ENCODE measurements at regions not wholly inside any gene's neighbourhood (a gene's known extent, or its start where the extent isn't known, plus 50 kb on each side); places are given as distances from the start of the nearest gene placed in this dataset.
"Not testable (repeated sequence)": the region's sequence is repeated elsewhere in the genome, so short reads cannot be mapped to it uniquely, and the experiment has no call there.

GRCh38 chr9:71518045-71518827 lies 250.1 kb downstream of the CEMIP2 start:
- no peak overlapping the region for H3K4me3 ChIP-seq (ENCODE audit: low read length)
- no peak for DNase-seq (ENCODE audit: low read depth, low spot score)

GRCh38 chr9:71515626-71516025 lies 252.7 kb downstream of the CEMIP2 start:
- no peak overlapping the region for H3K4me3 ChIP-seq (ENCODE audit: low read length)
- DNase-seq (ENCODE audit: low read depth, low spot score): no peak

- H3K4me3 ChIP-seq (ENCODE audit: low read length): no peak overlapping the region
- no peak for DNase-seq (ENCODE audit: low read depth, low spot score)
Observed at GRCh38 chr9:71515107-71515506, 253.2 kb downstream of the CEMIP2 start.

- H3K4me3 ChIP-seq (ENCODE audit: low read length): no peak overlapping the region
- DNase-seq (ENCODE audit: low read depth, low spot score): no peak
Observed at GRCh38 chr9:71514344-71514975, 253.9 kb downstream of the CEMIP2 start.

GRCh38 chr9:71509054-71509453 lies 259.3 kb downstream of the CEMIP2 start:
- DNase-seq (ENCODE audit: low read depth, low spot score): no peak

GRCh38 chr9:71508141-71508540 lies 260.2 kb downstream of the CEMIP2 start:
- not testable (repeated sequence) for DNase-seq (ENCODE audit: low read depth, low spot score); H3K4me3 ChIP-seq (ENCODE audit: low read length)

More at GRCh38 chr9:71509054-71509453, 259.3 kb downstream of the CEMIP2 start:
- no peak overlapping the region for H3K4me3 ChIP-seq (ENCODE audit: low read length)

- DNase-seq (ENCODE audit: low read depth, low spot score): no peak
Observed at GRCh38 chr9:71506821-71507220, 261.5 kb downstream of the CEMIP2 start.

GRCh38 chr9:71504636-71505035 lies 263.7 kb downstream of the CEMIP2 start:
- no peak for DNase-seq (ENCODE audit: low read depth, low spot score)
- H3K4me3 ChIP-seq (ENCODE audit: low read length): no peak overlapping the region

More at GRCh38 chr9:71506821-71507220, 261.5 kb downstream of the CEMIP2 start:
- no peak overlapping the region for H3K4me3 ChIP-seq (ENCODE audit: low read length)

GRCh38 chr9:71498691-71499090 lies 269.6 kb downstream of the CEMIP2 start:
- no peak for DNase-seq (ENCODE audit: low read depth, low spot score)
- no peak overlapping the region for H3K4me3 ChIP-seq (ENCODE audit: low read length)

- no peak for DNase-seq (ENCODE audit: low read depth, low spot score)
- H3K4me3 ChIP-seq (ENCODE audit: low read length): no peak overlapping the region
Observed at GRCh38 chr9:71490810-71491209, 277.5 kb downstream of the CEMIP2 start.

- no peak overlapping the region for H3K4me3 ChIP-seq (ENCODE audit: low read length)
- no peak for DNase-seq (ENCODE audit: low read depth, low spot score)
Observed at GRCh38 chr9:71487061-71487460, 281.3 kb downstream of the CEMIP2 start.

- no peak for DNase-seq (ENCODE audit: low read depth, low spot score)
- no peak overlapping the region for H3K4me3 ChIP-seq (ENCODE audit: low read length)
Observed at GRCh38 chr9:71485326-71485725, 283.0 kb downstream of the CEMIP2 start.

- no peak overlapping the region for H3K4me3 ChIP-seq (ENCODE audit: low read length)
- no peak for DNase-seq (ENCODE audit: low read depth, low spot score)
Observed at GRCh38 chr9:71483436-71483835, 284.9 kb downstream of the CEMIP2 start.

GRCh38 chr9:71479621-71480020 lies 288.7 kb downstream of the CEMIP2 start:
- H3K4me3 ChIP-seq (ENCODE audit: low read length): no peak overlapping the region
- DNase-seq (ENCODE audit: low read depth, low spot score): no peak

- no peak overlapping the region for H3K4me3 ChIP-seq (ENCODE audit: low read length)
- DNase-seq (ENCODE audit: low read depth, low spot score): no peak
Observed at GRCh38 chr9:71472400-71472799, 295.9 kb downstream of the CEMIP2 start.

GRCh38 chr9:71465392-71465791 lies 302.9 kb downstream of the CEMIP2 start:
- DNase-seq (ENCODE audit: low read depth, low spot score): no peak
- H3K4me3 ChIP-seq (ENCODE audit: low read length): no peak overlapping the region

GRCh38 chr9:71459082-71459481 lies 309.2 kb downstream of the CEMIP2 start:
- H3K4me3 ChIP-seq (ENCODE audit: low read length): no peak overlapping the region
- no peak for DNase-seq (ENCODE audit: low read depth, low spot score)

GRCh38 chr9:71446473-71447411 lies 321.6 kb downstream of the CEMIP2 start:
- no peak for DNase-seq (ENCODE audit: low read depth, low spot score)
- no peak overlapping the region for H3K4me3 ChIP-seq (ENCODE audit: low read length)

GRCh38 chr9:71446106-71446472 lies 322.2 kb downstream of the CEMIP2 start:
- no peak overlapping the region for H3K4me3 ChIP-seq (ENCODE audit: low read length)
- DNase-seq (ENCODE audit: low read depth, low spot score): no peak

GRCh38 chr9:71442937-71443336 lies 321.5 kb upstream of the TRPM3 start:
- no peak for DNase-seq (ENCODE audit: low read depth, low spot score)
- no peak overlapping the region for H3K4me3 ChIP-seq (ENCODE audit: low read length)

Measured in Jurkat, Clone E6-1 (cell line).